Brain microvascular endothelial cell (primary cell): ENCODE measurements at regions not wholly inside any gene's neighbourhood (a gene's known extent, or its start where the extent isn't known, plus 50 kb on each side); places are given as distances from the start of the nearest gene placed in this dataset.

Source experiments
- DNase-seq: peaks from one replicate; pipeline ENCODE4 v3.0.0-alpha.2; 2020
- H3K27ac ChIP-seq: fragments of 250-450 bp; sonication (Bioruptor Pico); 2 replicates; pipeline ENCODE4 v1.5.1; 2020; ENCODE audit warnings: mild to moderate bottlenecking, moderate library complexity
- H3K27me3 ChIP-seq: fragments of 250-450 bp; sonication (Bioruptor Pico); replicated peaks from 2 replicates; pipeline ENCODE4 v1.5.1; 2020; ENCODE audit warnings: mild to moderate bottlenecking
- H3K36me3 ChIP-seq: fragments of 250-450 bp; sonication (Bioruptor Pico); replicated peaks from 2 replicates; pipeline ENCODE4 v1.5.1; 2020; ENCODE audit warnings: mild to moderate bottlenecking
- H3K4me3 ChIP-seq: 2 replicates; pipeline ENCODE4 v1.5.1; 2011; ENCODE audit warnings: low read depth, mild to moderate bottlenecking, control low read depth, low read length, moderate library complexity
- in situ Hi-C: cut with HindIII; loops from 2 replicates; pipeline ENCODE4 v1.10.0; 2017; ENCODE audit warnings: low sequenced_read_pairs, low pct_ligation_motif_present
- TF ChIP-seq, protein P1 (sequence below): IDR thresholded peaks from 2 replicates; pipeline ENCODE4 v1.5.1; 2011; ENCODE audit warnings: low read depth, mild to moderate bottlenecking, moderate library complexity, low read length, control low read depth, inconsistent platforms; ENCODE audit errors: missing control alignments

DNA sequence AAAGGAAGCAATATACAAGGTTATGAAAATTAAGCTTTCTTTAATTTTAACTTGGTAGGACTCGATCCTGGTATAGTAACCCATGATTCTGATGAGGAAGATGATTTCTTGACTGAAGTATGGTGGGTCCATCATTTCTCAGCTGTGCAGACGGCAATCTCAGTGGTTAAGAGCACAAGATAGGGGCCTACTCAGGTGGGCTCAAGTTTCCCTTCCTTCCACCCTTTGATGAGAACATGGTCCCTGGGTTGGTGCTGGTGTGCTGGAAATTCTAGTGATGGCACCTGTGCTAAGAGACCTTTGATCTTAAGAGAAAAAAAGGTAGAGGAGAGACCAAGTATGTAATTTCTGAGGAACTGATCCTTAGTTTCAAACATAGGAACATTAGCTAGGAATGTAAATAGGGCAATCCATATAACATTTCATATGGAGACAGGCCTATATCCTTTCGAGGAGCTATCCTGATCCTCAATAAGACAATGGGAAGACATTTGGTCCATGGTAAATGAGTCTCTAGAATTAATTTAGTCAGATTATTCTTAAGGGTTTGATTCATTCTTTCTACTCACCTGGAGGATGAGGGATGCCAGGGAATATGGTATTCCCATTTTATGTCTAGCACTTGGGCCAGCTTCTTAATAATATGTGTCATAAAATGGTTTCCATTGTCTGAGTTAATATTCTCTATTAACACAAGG is 104.5 kb upstream of the NECTIN3 start:
- in situ Hi-C loops, result no loop called here
- no peak for DNase-seq
- Histone ChIP-seq H3K27ac (no peak overlapping the region), H3K4me3 (no peak overlapping the region), H3K36me3 (no peaks in the 10 kb centered on the region), H3K27me3 (no peaks in the 10 kb centered on the region)
- TF ChIP-seq, protein P1, sequence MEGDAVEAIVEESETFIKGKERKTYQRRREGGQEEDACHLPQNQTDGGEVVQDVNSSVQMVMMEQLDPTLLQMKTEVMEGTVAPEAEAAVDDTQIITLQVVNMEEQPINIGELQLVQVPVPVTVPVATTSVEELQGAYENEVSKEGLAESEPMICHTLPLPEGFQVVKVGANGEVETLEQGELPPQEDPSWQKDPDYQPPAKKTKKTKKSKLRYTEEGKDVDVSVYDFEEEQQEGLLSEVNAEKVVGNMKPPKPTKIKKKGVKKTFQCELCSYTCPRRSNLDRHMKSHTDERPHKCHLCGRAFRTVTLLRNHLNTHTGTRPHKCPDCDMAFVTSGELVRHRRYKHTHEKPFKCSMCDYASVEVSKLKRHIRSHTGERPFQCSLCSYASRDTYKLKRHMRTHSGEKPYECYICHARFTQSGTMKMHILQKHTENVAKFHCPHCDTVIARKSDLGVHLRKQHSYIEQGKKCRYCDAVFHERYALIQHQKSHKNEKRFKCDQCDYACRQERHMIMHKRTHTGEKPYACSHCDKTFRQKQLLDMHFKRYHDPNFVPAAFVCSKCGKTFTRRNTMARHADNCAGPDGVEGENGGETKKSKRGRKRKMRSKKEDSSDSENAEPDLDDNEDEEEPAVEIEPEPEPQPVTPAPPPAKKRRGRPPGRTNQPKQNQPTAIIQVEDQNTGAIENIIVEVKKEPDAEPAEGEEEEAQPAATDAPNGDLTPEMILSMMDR, result no peak

DNA sequence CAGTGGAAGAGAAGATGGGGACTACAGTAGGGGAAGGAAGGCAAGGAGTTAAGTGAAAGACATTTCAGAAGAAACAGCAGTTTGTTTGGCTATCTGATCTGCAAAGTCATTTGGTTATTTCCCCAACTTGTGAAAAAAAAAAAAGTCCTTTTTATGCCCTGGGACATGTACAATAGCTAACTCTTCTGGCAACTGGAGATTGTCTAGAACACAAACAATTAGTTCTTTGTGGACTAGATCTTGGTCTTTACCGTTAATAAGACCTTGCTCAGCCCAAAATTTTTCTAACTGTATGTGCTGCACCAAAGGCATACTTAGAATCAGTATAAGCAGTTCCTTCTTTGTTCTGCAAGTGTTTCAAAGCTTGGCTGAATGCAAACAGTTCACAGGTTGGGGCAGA is 103.5 kb upstream of the NECTIN3 start:
- Histone ChIP-seq H3K27me3 (no peaks in the 10 kb centered on the region), H3K4me3 (no peak overlapping the region), H3K36me3 (no peaks in the 10 kb centered on the region), H3K27ac (no peak overlapping the region)
- DNase-seq, result no peak
- in situ Hi-C loops, result no loop called here
- TF ChIP-seq, protein P1, result no peak

- Histone ChIP-seq H3K27ac (no peak overlapping the region), H3K4me3 (no peak overlapping the region), H3K27me3 (no peaks in the 10 kb centered on the region), H3K36me3 (no peaks in the 10 kb centered on the region)
- TF ChIP-seq, protein P1, result no peak
- in situ Hi-C loops, result no loop called here
- DNase-seq, result no peak
These were observed 102.1 kb upstream of the NECTIN3 start for GRCh38 chr3:110969229-110970211.

GRCh38 chr3:110971010-110971601 is 100.5 kb upstream of the NECTIN3 start:
- TF ChIP-seq, protein P1, result no peak
- no peaks in the 10 kb centered on the region for H3K36me3 ChIP-seq
- no peak for DNase-seq
- H3K27ac ChIP-seq, result no peak overlapping the region
- no peak overlapping the region for H3K4me3 ChIP-seq
- H3K27me3 ChIP-seq, result no peaks in the 10 kb centered on the region
- in situ Hi-C loops, result no loop called here

GRCh38 chr3:110973263-110973895 is 98.2 kb upstream of the NECTIN3 start:
- Histone ChIP-seq H3K27ac (no peak overlapping the region), H3K36me3 (no peaks in the 10 kb centered on the region), H3K27me3 (no peaks in the 10 kb centered on the region), H3K4me3 (no peak overlapping the region)
- DNase-seq, result no peak
- in situ Hi-C loops, result no loop called here
- TF ChIP-seq, protein P1, result no peak
